ENCODE measurements at regions not wholly inside any gene's neighbourhood (a gene's known extent, or its start where the extent isn't known, plus 50 kb on each side); places are given as distances from the start of the nearest gene placed in this dataset.

- TF ChIP-seq CTCF (IDR thresholded peaks at IDR 0.05), result no peak
- TF ChIP-seq EZH2 (IDR thresholded peaks at IDR 0.05), result no peak
Measured at GRCh38 chr18:56322406-56322805, 316.0 kb downstream of the TXNL1 start.
